ENCODE measurements at regions not wholly inside any gene's neighbourhood (a gene's known extent, or its start where the extent isn't known, plus 50 kb on each side); places are given as distances from the start of the nearest gene placed in this dataset.
"Not testable (repeated sequence)": the region's sequence is repeated elsewhere in the genome, so short reads cannot be mapped to it uniquely, and the experiment has no call there.

- in situ Hi-C loops (cut with MboI; ENCODE audit: low pct_unique_long_range_greater_than_20kb, low sequenced_read_pairs) = no loop called here
- DNase-seq = no peak
Measured at GRCh38 chr1:103362348-103363007, 163.0 kb upstream of the RNPC3 start.

GRCh38 chr1:103353391-103353790, 172.1 kb upstream of the RNPC3 start:
- in situ Hi-C loops (cut with MboI; ENCODE audit: low pct_unique_long_range_greater_than_20kb, low sequenced_read_pairs) = no loop called here
- no peak for DNase-seq

GRCh38 chr1:103348136-103348535, 177.4 kb upstream of the RNPC3 start:
- in situ Hi-C loops (cut with MboI; ENCODE audit: low pct_unique_long_range_greater_than_20kb, low sequenced_read_pairs) = no loop called here
- DNase-seq = no peak

- in situ Hi-C loops (cut with MboI; ENCODE audit: low pct_unique_long_range_greater_than_20kb, low sequenced_read_pairs) = no loop called here
- DNase-seq = no peak
Measured at GRCh38 chr1:103344930-103345329, 180.6 kb upstream of the RNPC3 start.

- no peak for DNase-seq
- in situ Hi-C loops (cut with MboI; ENCODE audit: low pct_unique_long_range_greater_than_20kb, low sequenced_read_pairs) = no loop called here
Measured at GRCh38 chr1:103341377-103341880, 184.1 kb upstream of the RNPC3 start.

- DNase-seq = no peak
- in situ Hi-C loops (cut with MboI; ENCODE audit: low pct_unique_long_range_greater_than_20kb, low sequenced_read_pairs) = no loop called here
Measured at GRCh38 chr1:103337779-103338178, 187.7 kb upstream of the RNPC3 start.

- in situ Hi-C loops (cut with MboI; ENCODE audit: low pct_unique_long_range_greater_than_20kb, low sequenced_read_pairs) = no loop called here
- no peak for DNase-seq
Measured at GRCh38 chr1:103336408-103336807, 189.1 kb upstream of the RNPC3 start.

- DNase-seq = no peak
- in situ Hi-C loops (cut with MboI; ENCODE audit: low pct_unique_long_range_greater_than_20kb, low sequenced_read_pairs) = no loop called here
Measured at GRCh38 chr1:103333141-103333540, 192.4 kb upstream of the RNPC3 start.

GRCh38 chr1:103327054-103327719, 198.3 kb upstream of the RNPC3 start:
- in situ Hi-C loops (cut with MboI; ENCODE audit: low pct_unique_long_range_greater_than_20kb, low sequenced_read_pairs) = no loop called here

GRCh38 chr1:103326595-103326994, 198.9 kb upstream of the RNPC3 start:
- DNase-seq = no peak
- in situ Hi-C loops (cut with MboI; ENCODE audit: low pct_unique_long_range_greater_than_20kb, low sequenced_read_pairs) = no loop called here

More at GRCh38 chr1:103327054-103327719, 198.3 kb upstream of the RNPC3 start:
- DNase-seq = no peak

- in situ Hi-C loops (cut with MboI; ENCODE audit: low pct_unique_long_range_greater_than_20kb, low sequenced_read_pairs) = no loop called here
Measured at GRCh38 chr1:103309786-103310185, 201.5 kb upstream of the COL11A1 start.

GRCh38 chr1:103307751-103308150, 199.4 kb upstream of the COL11A1 start:
- in situ Hi-C loops (cut with MboI; ENCODE audit: low pct_unique_long_range_greater_than_20kb, low sequenced_read_pairs) = no loop called here
- DNase-seq = no peak

More at GRCh38 chr1:103309786-103310185, 201.5 kb upstream of the COL11A1 start:
- no peak for DNase-seq

- in situ Hi-C loops (cut with MboI; ENCODE audit: low pct_unique_long_range_greater_than_20kb, low sequenced_read_pairs) = no loop called here
- DNase-seq = no peak
Measured at GRCh38 chr1:103283841-103284669, 175.7 kb upstream of the COL11A1 start.

GRCh38 chr1:103283371-103283770, 175.0 kb upstream of the COL11A1 start:
- no peak for DNase-seq
- in situ Hi-C loops (cut with MboI; ENCODE audit: low pct_unique_long_range_greater_than_20kb, low sequenced_read_pairs) = no loop called here

GRCh38 chr1:103275725-103276124, 167.4 kb upstream of the COL11A1 start:
- DNase-seq = no peak
- in situ Hi-C loops (cut with MboI; ENCODE audit: low pct_unique_long_range_greater_than_20kb, low sequenced_read_pairs) = no loop called here

- in situ Hi-C loops (cut with MboI; ENCODE audit: low pct_unique_long_range_greater_than_20kb, low sequenced_read_pairs) = no loop called here
- DNase-seq = no peak
Measured at GRCh38 chr1:103274886-103275285, 166.6 kb upstream of the COL11A1 start.

GRCh38 chr1:103273106-103273505, 164.8 kb upstream of the COL11A1 start:
- in situ Hi-C loops (cut with MboI; ENCODE audit: low pct_unique_long_range_greater_than_20kb, low sequenced_read_pairs) = no loop called here
- DNase-seq = no peak

- in situ Hi-C loops (cut with MboI; ENCODE audit: low pct_unique_long_range_greater_than_20kb, low sequenced_read_pairs); DNase-seq: not testable (repeated sequence)
Measured at GRCh38 chr1:103271471-103271870, 163.1 kb upstream of the COL11A1 start.

- no peak for DNase-seq
- in situ Hi-C loops (cut with MboI; ENCODE audit: low pct_unique_long_range_greater_than_20kb, low sequenced_read_pairs) = no loop called here
Measured at GRCh38 chr1:103267893-103268292, 159.6 kb upstream of the COL11A1 start.

- in situ Hi-C loops (cut with MboI; ENCODE audit: low pct_unique_long_range_greater_than_20kb, low sequenced_read_pairs) = no loop called here
- no peak for DNase-seq
Measured at GRCh38 chr1:103267266-103267665, 158.9 kb upstream of the COL11A1 start.
